OCI-LY7 (cell line): ENCODE measurements at regions not wholly inside any gene's neighbourhood (a gene's known extent, or its start where the extent isn't known, plus 50 kb on each side); places are given as distances from the start of the nearest gene placed in this dataset.

Experiments
- BruUV-seq: library from RNA; stranded (reverse); fragments of 400-500 nt; replicated peaks from 2 replicates; lab custom pipeline; 2021; lab: Mats Ljungman, UMichigan
- CTCF ChIA-PET: fragments of 300-600 bp; sonication (Branson Sonifier 250); formaldehyde crosslinking; loops from one replicate; lab custom pipeline; 2022; ENCODE audit warnings: antibody characterized with exemption; ENCODE audit not compliant: unreplicated experiment; lab: Charles Lee
- POLR2A ChIA-PET: fragments of 300-600 bp; sonication (Branson Sonifier 250); formaldehyde crosslinking; loops from one replicate; lab custom pipeline; 2022; ENCODE audit warnings: antibody characterized with exemption; lab: Charles Lee
- DNase-seq: peaks from one replicate; pipeline ENCODE4 v3.0.0-alpha.2; 2015; ENCODE audit warnings: low spot score
- H2AFZ ChIP-seq: fragments of 200-600 bp; sonication (generic), shearing (Covaris generic); 2 replicates; pipeline ENCODE4 v1.6.1; 2014; ENCODE audit warnings: mild to moderate bottlenecking, antibody characterized with exemption, low read length, moderate library complexity
- H3K27ac ChIP-seq: fragments of 200-600 bp; sonication (generic); 2 replicates; pipeline ENCODE4 v1.5.1; 2014; ENCODE audit warnings: mixed run types, low read depth, mild to moderate bottlenecking, moderate library complexity, low read length, inconsistent platforms; ENCODE audit not compliant: poor library complexity, severe bottlenecking
- H3K36me3 ChIP-seq: fragments of 200-600 bp; sonication (generic); 2 replicates; pipeline ENCODE4 v1.6.1; 2014; ENCODE audit warnings: mild to moderate bottlenecking, antibody characterized with exemption, low read length, moderate library complexity, mixed read lengths; ENCODE audit not compliant: insufficient read depth
- H3K4me1 ChIP-seq: fragments of 200-600 bp; sonication (generic); 2 replicates; pipeline ENCODE4 v1.5.1; 2014; ENCODE audit warnings: mild to moderate bottlenecking, low read length; ENCODE audit not compliant: insufficient read depth, poor library complexity, severe bottlenecking
- H3K4me2 ChIP-seq: fragments of 200-600 bp; sonication (generic); 2 replicates; pipeline ENCODE4 v1.6.1; 2014; ENCODE audit warnings: mild to moderate bottlenecking, low read length
- H3K4me3 ChIP-seq: fragments of 200-600 bp; sonication (generic); 2 replicates; pipeline ENCODE4 v1.5.1; 2014; ENCODE audit warnings: mild to moderate bottlenecking, low read depth, low read length; ENCODE audit not compliant: poor library complexity, severe bottlenecking
- H3K79me2 ChIP-seq: fragments of 200-600 bp; sonication (generic); 2 replicates; pipeline ENCODE4 v1.6.1; 2016; ENCODE audit warnings: low read depth, mild to moderate bottlenecking, low read length, moderate library complexity, mixed read lengths; ENCODE audit not compliant: insufficient read depth
- H3K9me2 ChIP-seq: fragments of 200-600 bp; sonication (generic); 2 replicates; pipeline ENCODE4 v1.6.1; 2016; ENCODE audit warnings: mild to moderate bottlenecking, low read length, mixed read lengths; ENCODE audit not compliant: insufficient read depth
- H3K9me3 ChIP-seq: fragments of 200-600 bp; sonication (generic); 2 replicates; pipeline ENCODE4 v1.6.1; 2014; ENCODE audit warnings: mild to moderate bottlenecking, mixed run types, low read length, mixed read lengths
- H4K20me1 ChIP-seq: fragments of 200-600 bp; sonication (generic); 2 replicates; pipeline ENCODE4 v1.6.1; 2014; ENCODE audit warnings: mild to moderate bottlenecking, antibody characterized with exemption, low read length, moderate library complexity, mixed read lengths; ENCODE audit not compliant: insufficient read depth
- EZH2phosphoT487 ChIP-seq: fragments of 200-600 bp; sonication (generic); IDR thresholded peaks from 2 replicates; pipeline ENCODE4 v1.6.1; 2018; ENCODE audit warnings: low read depth, borderline replicate concordance, mild to moderate bottlenecking, mixed run types, antibody characterized with exemption, low read length, moderate library complexity, mixed read lengths
- intact Hi-C: fragments of 100-400 bp; cut with micrococcal nuclease; formaldehyde crosslinking; loops from one replicate; pipeline ENCODE4 v1.10.0; 2022; ENCODE audit not compliant: unreplicated experiment
- TF ChIP-seq, protein P1 (sequence below): fragments of 200-600 bp; sonication (generic); conservative IDR thresholded peaks from 2 replicates; pipeline ENCODE4 v1.5.1; 2014; ENCODE audit warnings: mild to moderate bottlenecking, antibody characterized with exemption, low read length, moderate library complexity, mixed read lengths

DNA sequence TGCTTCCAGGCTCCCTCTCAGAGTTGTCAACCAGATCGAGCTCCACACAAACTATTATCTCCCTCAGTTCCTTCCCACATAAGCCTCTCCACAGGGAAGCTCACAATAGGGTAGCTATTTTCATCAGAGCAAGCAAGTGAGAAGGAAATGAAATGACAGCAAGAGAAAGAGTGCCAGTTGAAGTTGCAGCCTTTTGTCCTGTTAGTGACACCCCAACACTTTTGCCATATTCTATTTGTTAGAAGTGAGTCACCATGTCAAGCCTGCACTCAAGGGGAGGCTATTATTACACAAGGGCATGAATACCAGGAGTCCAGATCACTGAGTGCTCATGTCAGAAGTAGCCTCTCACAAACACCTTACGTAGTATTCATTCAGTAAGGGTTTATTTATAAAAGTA lies 266.3 kb upstream of the NOCT start:
- Histone ChIP-seq H3K9me3 (no peaks in the 10 kb centered on the region), H3K4me2 (no peak overlapping the region)
- no TSS peak for BruUV-seq

DNA sequence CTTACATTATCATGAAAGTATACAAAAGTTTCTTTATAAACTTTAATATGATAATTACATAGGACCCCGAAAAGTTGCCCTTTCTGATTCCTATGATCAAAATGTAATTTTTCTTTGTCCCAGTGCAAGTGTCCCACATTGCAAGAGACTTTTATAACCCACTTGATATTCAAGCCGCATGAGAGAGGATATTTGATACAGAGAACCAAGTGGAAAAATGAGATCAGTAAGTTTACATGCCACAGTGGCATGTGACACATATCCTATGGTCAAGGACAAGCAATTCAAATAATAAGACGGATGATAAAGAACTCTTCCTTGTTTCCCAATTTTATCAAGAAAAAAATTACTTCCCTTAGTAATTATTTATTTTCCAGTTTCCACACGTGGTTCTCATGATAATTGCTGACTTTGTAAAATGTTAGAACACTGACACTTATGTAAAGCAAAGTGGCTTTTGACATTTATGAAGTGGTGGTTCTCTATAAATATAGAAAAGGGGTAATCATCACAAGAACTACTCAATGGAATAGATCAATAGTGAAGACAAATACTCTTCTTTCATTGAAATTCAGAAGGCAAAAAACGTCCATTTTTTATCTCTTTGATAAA lies 273.7 kb upstream of the NOCT start:
- Histone ChIP-seq H4K20me1 (no peaks in the 10 kb centered on the region), H3K4me2 (no peak overlapping the region), H3K27ac (no peak overlapping the region), H3K4me3 (no peak overlapping the region), H3K36me3 (no peaks in the 10 kb centered on the region), H3K9me3 (no peaks in the 10 kb centered on the region), H3K4me1 (no peaks in the 10 kb centered on the region), H3K79me2 (no peaks in the 10 kb centered on the region), H2AFZ (no peak overlapping the region), H3K9me2 (no peaks in the 10 kb centered on the region)
- POLR2A ChIA-PET, result no interaction called here
- DNase-seq, result no peak
- TF ChIP-seq, protein P1, sequence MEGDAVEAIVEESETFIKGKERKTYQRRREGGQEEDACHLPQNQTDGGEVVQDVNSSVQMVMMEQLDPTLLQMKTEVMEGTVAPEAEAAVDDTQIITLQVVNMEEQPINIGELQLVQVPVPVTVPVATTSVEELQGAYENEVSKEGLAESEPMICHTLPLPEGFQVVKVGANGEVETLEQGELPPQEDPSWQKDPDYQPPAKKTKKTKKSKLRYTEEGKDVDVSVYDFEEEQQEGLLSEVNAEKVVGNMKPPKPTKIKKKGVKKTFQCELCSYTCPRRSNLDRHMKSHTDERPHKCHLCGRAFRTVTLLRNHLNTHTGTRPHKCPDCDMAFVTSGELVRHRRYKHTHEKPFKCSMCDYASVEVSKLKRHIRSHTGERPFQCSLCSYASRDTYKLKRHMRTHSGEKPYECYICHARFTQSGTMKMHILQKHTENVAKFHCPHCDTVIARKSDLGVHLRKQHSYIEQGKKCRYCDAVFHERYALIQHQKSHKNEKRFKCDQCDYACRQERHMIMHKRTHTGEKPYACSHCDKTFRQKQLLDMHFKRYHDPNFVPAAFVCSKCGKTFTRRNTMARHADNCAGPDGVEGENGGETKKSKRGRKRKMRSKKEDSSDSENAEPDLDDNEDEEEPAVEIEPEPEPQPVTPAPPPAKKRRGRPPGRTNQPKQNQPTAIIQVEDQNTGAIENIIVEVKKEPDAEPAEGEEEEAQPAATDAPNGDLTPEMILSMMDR, result no peak
- TF ChIP-seq EZH2phosphoT487, result no peak
- intact Hi-C loops, result no loop called here
- CTCF ChIA-PET, result no interaction called here
- BruUV-seq, result no TSS peak

More for the DNA sequence above, 266.3 kb upstream of the NOCT start:
- intact Hi-C loops, result no loop called here
- no peak for DNase-seq
- CTCF ChIA-PET, result no interaction called here
- H3K36me3 ChIP-seq, result no peaks in the 10 kb centered on the region
- H4K20me1 ChIP-seq, result no peaks in the 10 kb centered on the region
- H3K9me2 ChIP-seq, result no peaks in the 10 kb centered on the region
- TF ChIP-seq, protein P1, result no peak
- no peak for TF ChIP-seq EZH2phosphoT487
- no peak overlapping the region for H2AFZ ChIP-seq
- no peaks in the 10 kb centered on the region for H3K79me2 ChIP-seq
- POLR2A ChIA-PET, result interaction anchor here (0.6 to 1.0 kb wide), 2 partner anchors 11 kb away, joined by 3 read pairs; no protein-coding TSS in a partner anchor
- H3K27ac ChIP-seq, result no peak overlapping the region
- no peaks in the 10 kb centered on the region for H3K4me1 ChIP-seq
- no peak overlapping the region for H3K4me3 ChIP-seq

DNA sequence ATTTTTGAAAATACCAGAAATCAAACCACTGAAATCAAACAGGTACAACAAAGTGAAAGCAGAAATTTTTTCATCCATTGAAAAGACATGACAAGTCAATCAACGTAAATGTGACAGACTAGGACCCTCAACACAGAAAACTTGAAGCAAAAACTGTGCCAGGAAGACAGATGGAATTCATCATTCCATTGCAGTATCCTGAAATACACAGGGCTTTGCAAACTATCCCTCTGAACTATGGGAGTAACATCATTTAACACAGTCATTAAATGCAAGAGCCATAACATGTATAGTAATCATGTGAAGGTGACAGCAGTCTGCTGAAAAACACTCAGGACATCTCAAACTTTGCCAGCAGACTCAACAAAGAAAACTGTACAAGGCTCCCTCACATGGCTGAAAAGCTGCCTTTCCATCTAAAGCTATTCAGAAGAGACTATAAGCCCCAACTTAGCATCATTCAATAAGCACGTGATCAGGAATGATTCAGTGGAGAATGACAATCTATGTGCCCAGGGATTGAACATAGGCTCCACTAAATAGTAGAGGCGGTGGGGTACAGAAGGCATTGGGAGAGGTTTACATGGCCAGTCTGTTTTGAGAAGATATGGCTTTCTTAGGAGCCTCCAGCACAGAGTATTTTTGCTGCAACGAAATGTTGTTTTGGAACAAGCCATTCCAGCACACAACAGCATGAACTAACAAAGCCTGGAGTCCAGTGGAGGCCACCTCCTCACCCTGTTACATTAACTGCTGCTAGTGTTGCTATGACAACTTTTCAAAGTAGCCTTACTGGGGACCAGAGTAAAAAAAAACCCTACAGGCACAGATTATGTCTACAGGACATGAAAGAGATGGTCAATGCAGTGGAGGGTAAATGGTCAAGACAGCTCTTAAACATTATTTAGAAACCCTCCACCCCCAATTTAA lies 274.5 kb upstream of the NOCT start:
- DNase-seq, result no peak
- POLR2A ChIA-PET, result no interaction called here

More for the DNA sequence above, 274.5 kb upstream of the NOCT start:
- H4K20me1 ChIP-seq, result no peaks in the 10 kb centered on the region
- no peaks in the 10 kb centered on the region for H3K4me1 ChIP-seq
- TF ChIP-seq EZH2phosphoT487, result no peak
- TF ChIP-seq, protein P1, result no peak
- H3K36me3 ChIP-seq, result no peaks in the 10 kb centered on the region
- H3K9me2 ChIP-seq, result no peaks in the 10 kb centered on the region
- CTCF ChIA-PET, result no interaction called here
- no peaks in the 10 kb centered on the region for H3K79me2 ChIP-seq
- BruUV-seq, result no TSS peak
- H2AFZ ChIP-seq, result no peak overlapping the region
- intact Hi-C loops, result no loop called here
- H3K27ac ChIP-seq, result no peak overlapping the region
- no peaks in the 10 kb centered on the region for H3K9me3 ChIP-seq
- H3K4me2 ChIP-seq, result no peak overlapping the region
- H3K4me3 ChIP-seq, result no peak overlapping the region
